ENCODE measurements at regions not wholly inside any gene's neighbourhood (a gene's known extent, or its start where the extent isn't known, plus 50 kb on each side); places are given as distances from the start of the nearest gene placed in this dataset.

DNA sequence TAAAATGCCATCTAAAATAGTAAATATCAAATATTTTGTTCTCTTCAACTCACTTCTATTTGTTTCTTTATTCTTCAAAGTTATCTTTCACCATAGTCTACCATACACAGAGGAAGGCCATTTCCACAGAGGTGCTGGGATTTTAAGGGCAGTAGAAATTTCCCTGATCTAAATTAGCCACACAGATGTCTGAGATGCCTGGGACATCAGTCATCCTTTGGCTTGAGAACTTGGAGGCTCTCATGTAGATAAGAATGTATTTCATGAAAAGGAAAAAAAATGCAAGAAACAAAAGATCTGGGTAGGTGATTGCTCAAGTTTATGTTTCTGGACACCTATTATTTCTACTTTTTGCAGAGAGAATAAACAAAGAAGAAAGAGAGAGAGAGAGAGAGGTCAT lies 1008.2 kb downstream of the NLGN4X start:
- TF ChIP-seq ZNF70 (CRISPR knock-in tag; IDR thresholded peaks at IDR 0.05) (no peak), ZFP30 (CRISPR knock-in tag; IDR thresholded peaks at IDR 0.05) (no peak), GLIS3 (CRISPR knock-in tag; IDR thresholded peaks at IDR 0.05) (no peak), TOX (CRISPR knock-in tag; IDR thresholded peaks at IDR 0.05; ENCODE audit: borderline replicate concordance) (no peak), CSDC2 (CRISPR knock-in tag; IDR thresholded peaks at IDR 0.05) (no peak), ZFP3 (CRISPR knock-in tag; IDR thresholded peaks at IDR 0.05) (no peak)
- no peak for ATAC-seq

DNA sequence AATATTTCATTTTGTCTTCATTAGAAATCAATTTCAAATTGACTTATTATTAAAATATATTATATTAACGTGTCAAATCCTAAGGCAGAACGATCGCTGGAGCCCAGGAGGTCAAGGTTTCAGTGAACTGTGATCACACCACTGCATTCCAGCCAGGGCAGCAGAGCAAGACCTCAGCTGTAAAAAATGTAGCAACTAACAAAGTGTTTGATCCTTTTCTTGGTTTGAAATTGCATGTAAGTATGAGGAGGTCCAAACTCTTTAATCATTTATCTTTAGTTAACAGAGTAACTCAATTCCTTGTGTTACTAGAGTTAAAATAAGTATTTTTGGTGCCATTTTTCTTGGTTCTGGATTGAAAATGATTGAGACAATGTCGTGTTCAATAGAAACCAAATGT lies 1033.9 kb downstream of the NLGN4X start:
- TF ChIP-seq, protein P1, sequence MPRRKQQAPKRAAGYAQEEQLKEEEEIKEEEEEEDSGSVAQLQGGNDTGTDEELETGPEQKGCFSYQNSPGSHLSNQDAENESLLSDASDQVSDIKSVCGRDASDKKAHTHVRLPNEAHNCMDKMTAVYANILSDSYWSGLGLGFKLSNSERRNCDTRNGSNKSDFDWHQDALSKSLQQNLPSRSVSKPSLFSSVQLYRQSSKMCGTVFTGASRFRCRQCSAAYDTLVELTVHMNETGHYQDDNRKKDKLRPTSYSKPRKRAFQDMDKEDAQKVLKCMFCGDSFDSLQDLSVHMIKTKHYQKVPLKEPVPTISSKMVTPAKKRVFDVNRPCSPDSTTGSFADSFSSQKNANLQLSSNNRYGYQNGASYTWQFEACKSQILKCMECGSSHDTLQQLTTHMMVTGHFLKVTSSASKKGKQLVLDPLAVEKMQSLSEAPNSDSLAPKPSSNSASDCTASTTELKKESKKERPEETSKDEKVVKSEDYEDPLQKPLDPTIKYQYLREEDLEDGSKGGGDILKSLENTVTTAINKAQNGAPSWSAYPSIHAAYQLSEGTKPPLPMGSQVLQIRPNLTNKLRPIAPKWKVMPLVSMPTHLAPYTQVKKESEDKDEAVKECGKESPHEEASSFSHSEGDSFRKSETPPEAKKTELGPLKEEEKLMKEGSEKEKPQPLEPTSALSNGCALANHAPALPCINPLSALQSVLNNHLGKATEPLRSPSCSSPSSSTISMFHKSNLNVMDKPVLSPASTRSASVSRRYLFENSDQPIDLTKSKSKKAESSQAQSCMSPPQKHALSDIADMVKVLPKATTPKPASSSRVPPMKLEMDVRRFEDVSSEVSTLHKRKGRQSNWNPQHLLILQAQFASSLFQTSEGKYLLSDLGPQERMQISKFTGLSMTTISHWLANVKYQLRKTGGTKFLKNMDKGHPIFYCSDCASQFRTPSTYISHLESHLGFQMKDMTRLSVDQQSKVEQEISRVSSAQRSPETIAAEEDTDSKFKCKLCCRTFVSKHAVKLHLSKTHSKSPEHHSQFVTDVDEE (CRISPR knock-in tag; IDR thresholded peaks at IDR 0.05) = no peak
- no peak for ATAC-seq

DNA sequence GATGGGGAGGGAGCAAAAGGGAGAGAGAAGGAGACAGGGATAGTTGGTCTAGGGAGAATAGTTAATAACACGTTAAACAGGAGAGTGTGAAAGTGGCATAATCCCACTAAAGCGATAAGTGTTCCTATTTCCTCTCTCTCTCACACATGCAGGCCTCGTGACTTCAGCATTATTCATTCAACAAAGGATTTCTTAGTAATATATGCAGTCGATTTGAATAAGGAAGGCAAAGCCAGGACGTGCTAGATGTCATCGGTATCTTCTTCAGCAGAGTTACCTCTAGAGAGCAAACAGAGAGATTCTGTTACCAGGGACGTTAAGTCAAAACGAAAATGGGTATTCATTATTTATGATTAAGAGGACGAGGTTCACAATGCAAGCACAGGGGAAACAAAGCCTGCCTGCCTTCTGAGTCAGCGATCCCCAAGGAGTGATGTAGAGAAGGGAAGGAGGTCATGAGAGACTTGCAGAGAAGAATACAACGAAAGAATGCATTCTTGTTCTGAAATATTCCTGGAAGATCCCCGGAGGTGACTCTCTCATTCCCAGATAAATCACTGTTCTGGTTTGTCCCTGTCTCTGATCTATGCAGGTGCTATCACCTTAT lies 1048.4 kb downstream of the NLGN4X start:
- TF ChIP-seq, protein P2, sequence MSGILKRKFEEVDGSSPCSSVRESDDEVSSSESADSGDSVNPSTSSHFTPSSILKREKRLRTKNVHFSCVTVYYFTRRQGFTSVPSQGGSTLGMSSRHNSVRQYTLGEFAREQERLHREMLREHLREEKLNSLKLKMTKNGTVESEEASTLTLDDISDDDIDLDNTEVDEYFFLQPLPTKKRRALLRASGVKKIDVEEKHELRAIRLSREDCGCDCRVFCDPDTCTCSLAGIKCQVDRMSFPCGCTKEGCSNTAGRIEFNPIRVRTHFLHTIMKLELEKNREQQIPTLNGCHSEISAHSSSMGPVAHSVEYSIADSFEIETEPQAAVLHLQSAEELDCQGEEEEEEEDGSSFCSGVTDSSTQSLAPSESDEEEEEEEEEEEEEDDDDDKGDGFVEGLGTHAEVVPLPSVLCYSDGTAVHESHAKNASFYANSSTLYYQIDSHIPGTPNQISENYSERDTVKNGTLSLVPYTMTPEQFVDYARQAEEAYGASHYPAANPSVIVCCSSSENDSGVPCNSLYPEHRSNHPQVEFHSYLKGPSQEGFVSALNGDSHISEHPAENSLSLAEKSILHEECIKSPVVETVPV (CRISPR knock-in tag; IDR thresholded peaks at IDR 0.05) = no peak
- TF ChIP-seq SNAI2 (CRISPR knock-in tag; IDR thresholded peaks at IDR 0.05) (no peak), PPARA (CRISPR knock-in tag; IDR thresholded peaks at IDR 0.05; ENCODE audit: borderline replicate concordance) (no peak), BACH2 (CRISPR knock-in tag; IDR thresholded peaks at IDR 0.05; ENCODE audit: borderline replicate concordance) (no peak)

DNA sequence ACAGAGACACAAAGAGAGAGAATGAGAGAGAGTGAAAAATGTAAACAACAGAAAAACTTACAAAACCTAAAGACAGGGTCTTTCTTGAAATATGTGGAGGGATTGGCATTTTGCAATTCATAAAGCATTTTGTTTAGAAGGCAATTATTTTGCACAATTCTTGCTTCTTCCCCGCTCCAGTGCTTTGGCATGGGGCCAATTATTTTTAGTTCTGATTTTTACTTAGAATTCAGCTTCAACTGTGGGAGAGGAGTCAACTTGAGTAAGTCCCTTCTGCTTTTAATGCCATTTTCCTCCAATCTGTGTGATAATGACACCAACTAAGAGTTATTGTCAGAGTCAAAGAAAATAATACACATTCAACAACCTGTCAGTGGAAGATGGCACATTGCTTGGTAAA lies 1051.9 kb downstream of the NLGN4X start:
- ATAC-seq = no peak
- TF ChIP-seq SNAI2 (CRISPR knock-in tag; IDR thresholded peaks at IDR 0.05) (no peak), TCF4 (CRISPR knock-in tag; IDR thresholded peaks at IDR 0.05; ENCODE audit: borderline replicate concordance) (no peak), ZFP30 (CRISPR knock-in tag; IDR thresholded peaks at IDR 0.05) (no peak), ZFP3 (CRISPR knock-in tag; IDR thresholded peaks at IDR 0.05) (no peak), ISL1 (CRISPR knock-in tag; IDR thresholded peaks at IDR 0.05) (no peak), CSDC2 (CRISPR knock-in tag; IDR thresholded peaks at IDR 0.05) (no peak), BACH2 (CRISPR knock-in tag; IDR thresholded peaks at IDR 0.05; ENCODE audit: borderline replicate concordance) (no peak)
- TF ChIP-seq, protein P1 (CRISPR knock-in tag; IDR thresholded peaks at IDR 0.05) = no peak
- TF ChIP-seq, protein P2 (CRISPR knock-in tag; IDR thresholded peaks at IDR 0.05) = no peak
- TF ChIP-seq, protein P3, sequence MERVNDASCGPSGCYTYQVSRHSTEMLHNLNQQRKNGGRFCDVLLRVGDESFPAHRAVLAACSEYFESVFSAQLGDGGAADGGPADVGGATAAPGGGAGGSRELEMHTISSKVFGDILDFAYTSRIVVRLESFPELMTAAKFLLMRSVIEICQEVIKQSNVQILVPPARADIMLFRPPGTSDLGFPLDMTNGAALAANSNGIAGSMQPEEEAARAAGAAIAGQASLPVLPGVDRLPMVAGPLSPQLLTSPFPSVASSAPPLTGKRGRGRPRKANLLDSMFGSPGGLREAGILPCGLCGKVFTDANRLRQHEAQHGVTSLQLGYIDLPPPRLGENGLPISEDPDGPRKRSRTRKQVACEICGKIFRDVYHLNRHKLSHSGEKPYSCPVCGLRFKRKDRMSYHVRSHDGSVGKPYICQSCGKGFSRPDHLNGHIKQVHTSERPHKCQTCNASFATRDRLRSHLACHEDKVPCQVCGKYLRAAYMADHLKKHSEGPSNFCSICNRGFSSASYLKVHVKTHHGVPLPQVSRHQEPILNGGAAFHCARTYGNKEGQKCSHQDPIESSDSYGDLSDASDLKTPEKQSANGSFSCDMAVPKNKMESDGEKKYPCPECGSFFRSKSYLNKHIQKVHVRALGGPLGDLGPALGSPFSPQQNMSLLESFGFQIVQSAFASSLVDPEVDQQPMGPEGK (CRISPR knock-in tag; IDR thresholded peaks at IDR 0.05; ENCODE audit: borderline replicate concordance) = no peak

More for the DNA sequence above, 1048.4 kb downstream of the NLGN4X start:
- no peak for ATAC-seq

DNA sequence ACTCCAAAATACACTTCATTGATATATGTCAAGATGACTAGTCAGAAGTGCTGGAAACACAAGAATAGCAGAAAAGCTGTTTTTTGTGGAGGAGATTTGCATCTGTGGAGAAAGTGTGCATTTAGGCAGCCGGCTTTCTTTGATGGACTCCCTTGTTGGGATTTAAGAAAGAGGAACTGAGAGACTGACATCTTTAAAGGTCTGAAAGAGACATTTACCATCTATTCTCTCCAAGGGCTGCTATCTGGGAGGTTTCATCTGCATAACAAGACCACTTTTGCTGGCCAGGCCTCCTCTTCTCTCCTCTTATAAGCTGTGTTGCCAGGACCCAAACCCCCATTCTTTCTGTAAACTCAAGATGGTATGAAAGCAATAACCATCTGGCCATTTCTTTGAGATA lies 1065.0 kb downstream of the NLGN4X start:
- ATAC-seq = no peak

More for the DNA sequence above, 1065.0 kb downstream of the NLGN4X start:
- TF ChIP-seq, protein P3 (CRISPR knock-in tag; IDR thresholded peaks at IDR 0.05; ENCODE audit: borderline replicate concordance) = no peak
- TF ChIP-seq RARB (CRISPR knock-in tag; IDR thresholded peaks at IDR 0.05) = no peak
- TF ChIP-seq TCF4 (CRISPR knock-in tag; IDR thresholded peaks at IDR 0.05; ENCODE audit: borderline replicate concordance) = no peak
- TF ChIP-seq OSR1 (CRISPR knock-in tag; IDR thresholded peaks at IDR 0.05) = no peak
- no peak for TF ChIP-seq ZC3H10 (CRISPR knock-in tag; IDR thresholded peaks at IDR 0.05)
